ENCODE measurements at regions not wholly inside any gene's neighbourhood (a gene's known extent, or its start where the extent isn't known, plus 50 kb on each side); places are given as distances from the start of the nearest gene placed in this dataset.

DNA sequence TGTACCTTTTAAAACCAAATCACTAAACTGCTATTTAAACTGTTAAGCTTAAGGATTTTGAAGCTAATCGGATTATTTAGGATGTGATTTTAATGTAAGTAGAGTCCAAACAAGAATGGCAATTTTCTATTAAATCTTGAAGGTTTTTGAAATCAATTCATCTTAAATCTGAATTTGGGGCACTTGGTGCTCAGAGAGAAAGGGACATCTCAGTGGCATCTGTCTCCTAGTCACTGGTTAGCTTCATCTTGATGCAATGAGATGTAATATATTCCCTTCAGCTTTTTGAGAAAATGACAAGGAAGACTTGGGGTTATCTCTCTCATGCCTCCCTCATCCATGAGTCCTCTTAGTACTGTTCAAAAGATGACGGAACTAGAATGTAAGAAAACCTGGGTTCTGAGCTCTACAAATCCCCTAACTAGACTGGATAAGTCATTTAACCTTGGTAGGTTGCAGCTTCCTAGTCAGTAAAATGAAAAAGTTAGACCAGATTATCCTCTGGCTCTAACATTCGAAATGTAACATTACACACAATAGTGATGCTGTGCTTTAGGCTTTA, 198.5 kb upstream of the NEBL start:
- DNase-seq, result no peak
- H3K27ac ChIP-seq, result no peak overlapping the region
- intact Hi-C loops (cut with DNase I; ENCODE audit: low total_unique reads), result no loop called here
- no peaks in the 10 kb centered on the region for H3K36me3 ChIP-seq
- WGBS, 5 donors, result 80 to 89% (median 85%) methylated on average over 3 of the region's 3 CpGs
- H3K27me3 ChIP-seq, result no peaks in the 10 kb centered on the region
- peaks cover 0 to 5% (median 0%) of the 10 kb centered on the region in 4 donors for H3K4me1 ChIP-seq
- no peak overlapping the region for H3K4me3 ChIP-seq
- no peaks in the 10 kb centered on the region for H3K9me3 ChIP-seq
- TF ChIP-seq POLR2AphosphoS5 (IDR thresholded peaks at IDR 0.05), result no peak

- Histone ChIP-seq H3K4me3 (no peak overlapping the region), H3K27ac (no peak overlapping the region), H3K9me3 (no peaks in the 10 kb centered on the region), H3K27me3 (no peaks in the 10 kb centered on the region), H3K36me3 (no peaks in the 10 kb centered on the region), H3K4me1 (peaks cover 0 to 5% (median 0%) of the 10 kb centered on the region in 4 donors)
- WGBS, 5 donors, result 85 to 92% (median 87%) methylated on average over 3 of the region's 3 CpGs
- DNase-seq, result no peak
- intact Hi-C loops (cut with DNase I; ENCODE audit: low total_unique reads), result no loop called here
- no peak for TF ChIP-seq POLR2AphosphoS5 (IDR thresholded peaks at IDR 0.05)
- TF ChIP-seq POLR2A (IDR thresholded peaks at IDR 0.05), result no peak
- no peak for TF ChIP-seq EP300 (IDR thresholded peaks at IDR 0.05)
- TF ChIP-seq, protein P1, sequence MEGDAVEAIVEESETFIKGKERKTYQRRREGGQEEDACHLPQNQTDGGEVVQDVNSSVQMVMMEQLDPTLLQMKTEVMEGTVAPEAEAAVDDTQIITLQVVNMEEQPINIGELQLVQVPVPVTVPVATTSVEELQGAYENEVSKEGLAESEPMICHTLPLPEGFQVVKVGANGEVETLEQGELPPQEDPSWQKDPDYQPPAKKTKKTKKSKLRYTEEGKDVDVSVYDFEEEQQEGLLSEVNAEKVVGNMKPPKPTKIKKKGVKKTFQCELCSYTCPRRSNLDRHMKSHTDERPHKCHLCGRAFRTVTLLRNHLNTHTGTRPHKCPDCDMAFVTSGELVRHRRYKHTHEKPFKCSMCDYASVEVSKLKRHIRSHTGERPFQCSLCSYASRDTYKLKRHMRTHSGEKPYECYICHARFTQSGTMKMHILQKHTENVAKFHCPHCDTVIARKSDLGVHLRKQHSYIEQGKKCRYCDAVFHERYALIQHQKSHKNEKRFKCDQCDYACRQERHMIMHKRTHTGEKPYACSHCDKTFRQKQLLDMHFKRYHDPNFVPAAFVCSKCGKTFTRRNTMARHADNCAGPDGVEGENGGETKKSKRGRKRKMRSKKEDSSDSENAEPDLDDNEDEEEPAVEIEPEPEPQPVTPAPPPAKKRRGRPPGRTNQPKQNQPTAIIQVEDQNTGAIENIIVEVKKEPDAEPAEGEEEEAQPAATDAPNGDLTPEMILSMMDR (IDR thresholded peaks at IDR 0.05), result no peak
These were observed 198.0 kb upstream of the NEBL start for GRCh38 chr10:21095073-21095472.

DNA sequence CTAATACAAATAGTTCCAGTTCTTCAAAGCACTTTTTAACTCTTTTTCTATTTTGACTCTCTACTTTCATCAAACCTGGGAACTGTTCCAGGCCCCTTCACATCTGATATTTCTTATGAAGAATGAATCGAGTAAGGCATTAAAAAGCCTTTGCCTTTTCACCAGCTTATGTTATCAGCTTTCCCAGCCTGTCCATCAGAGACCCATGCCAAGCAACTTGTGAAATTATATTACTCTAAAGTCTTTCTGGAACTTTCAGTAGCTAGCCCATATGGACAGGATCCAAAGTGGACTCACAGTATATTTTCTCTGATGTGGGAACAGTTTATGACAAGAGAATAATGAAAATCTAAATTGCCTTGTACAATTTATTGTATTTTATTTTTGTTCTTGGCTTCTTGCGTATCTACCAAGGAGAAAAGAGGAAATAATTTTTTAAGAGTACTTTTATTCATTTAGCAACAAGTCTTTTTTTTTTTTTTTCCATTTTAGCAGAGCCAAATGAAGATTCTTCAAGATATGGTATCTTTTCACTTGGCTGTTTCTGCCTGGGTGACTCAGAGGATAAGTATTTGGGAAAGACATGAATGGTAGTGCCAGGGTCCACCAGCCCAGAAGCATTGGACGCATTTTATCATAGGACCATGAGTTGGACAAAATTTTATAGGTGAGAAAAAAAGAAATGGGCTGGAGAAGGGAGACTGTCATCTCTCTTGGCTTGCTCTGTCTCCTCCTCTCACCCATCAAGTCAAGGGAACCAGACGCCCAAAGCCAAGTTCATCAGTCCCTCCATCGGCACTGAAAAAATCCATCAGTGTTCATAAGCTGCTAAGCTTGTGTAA, 195.8 kb upstream of the NEBL start:
- Histone ChIP-seq H3K27ac (no peak overlapping the region), H3K27me3 (no peaks in the 10 kb centered on the region), H3K36me3 (no peaks in the 10 kb centered on the region), H3K4me3 (no peak overlapping the region), H3K4me1 (peaks cover 0 to 5% (median 0%) of the 10 kb centered on the region in 4 donors), H3K9me3 (no peaks in the 10 kb centered on the region)
- TF ChIP-seq POLR2AphosphoS5 (IDR thresholded peaks at IDR 0.05), result no peak
- TF ChIP-seq, protein P1 (IDR thresholded peaks at IDR 0.05), result no peak
- 58 to 68% (median 67%) methylated on average over 5 of the region's 5 CpGs for WGBS, 5 donors
- intact Hi-C loops (cut with DNase I; ENCODE audit: low total_unique reads), result no loop called here
- DNase-seq, result no peak

DNA sequence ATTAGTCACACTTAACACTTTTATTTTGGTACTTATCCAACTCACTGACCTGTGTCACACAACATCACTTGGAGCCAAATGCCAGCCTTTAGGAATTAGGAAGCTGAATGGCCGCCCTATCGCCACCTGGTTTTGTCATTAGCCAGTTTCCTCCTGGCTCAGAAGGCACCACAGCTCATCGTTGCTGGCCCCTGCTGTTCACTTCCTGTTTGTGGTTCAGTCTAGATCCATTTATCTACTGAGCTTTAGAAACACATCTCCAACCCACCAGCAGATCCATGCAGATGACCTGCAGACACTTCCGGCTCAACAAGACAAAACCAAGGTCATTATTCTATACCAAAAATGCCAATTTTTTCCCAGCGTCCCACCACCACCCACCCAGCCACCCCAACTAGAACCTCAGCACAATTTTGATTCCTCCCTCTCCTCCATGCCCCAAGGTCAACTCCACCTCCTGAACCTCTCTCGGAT, 193.5 kb upstream of the NEBL start:
- no peak overlapping the region for H3K4me3 ChIP-seq
- H3K27me3 ChIP-seq, result no peaks in the 10 kb centered on the region
- 75 to 88% (median 81%) methylated on average over 6 of the region's 6 CpGs for WGBS, 5 donors
- H3K27ac ChIP-seq, result no peak overlapping the region
- H3K9me3 ChIP-seq, result no peaks in the 10 kb centered on the region
- TF ChIP-seq EP300 (IDR thresholded peaks at IDR 0.05), result no peak
- TF ChIP-seq POLR2A (IDR thresholded peaks at IDR 0.05), result no peak
- TF ChIP-seq POLR2AphosphoS5 (IDR thresholded peaks at IDR 0.05), result no peak
- TF ChIP-seq, protein P1 (IDR thresholded peaks at IDR 0.05), result no peak
- DNase-seq, result no peak
- intact Hi-C loops (cut with DNase I; ENCODE audit: low total_unique reads), result no loop called here
- no peaks in the 10 kb centered on the region for H3K36me3 ChIP-seq
- no peaks in the 10 kb centered on the region for H3K4me1 ChIP-seq

GRCh38 chr10:21087476-21087875, 190.4 kb upstream of the NEBL start:
- H3K27me3 ChIP-seq, result no peaks in the 10 kb centered on the region
- TF ChIP-seq, protein P1 (IDR thresholded peaks at IDR 0.05), result no peak
- TF ChIP-seq POLR2A (IDR thresholded peaks at IDR 0.05) (no peak), EP300 (IDR thresholded peaks at IDR 0.05) (no peak), POLR2AphosphoS5 (IDR thresholded peaks at IDR 0.05) (no peak)
- 45 to 69% (median 62%) methylated on average over 4 of the region's 4 CpGs for WGBS, 5 donors
- intact Hi-C loops (cut with DNase I; ENCODE audit: low total_unique reads), result no loop called here
- no peak overlapping the region for H3K4me3 ChIP-seq
- H3K4me1 ChIP-seq, result no peaks in the 10 kb centered on the region
- no peak for DNase-seq
- H3K27ac ChIP-seq, result no peak overlapping the region
- H3K36me3 ChIP-seq, result no peaks in the 10 kb centered on the region
- H3K9me3 ChIP-seq, result no peaks in the 10 kb centered on the region

All from stomach (tissue), 8 donors.